GM23338 (cell line): ENCODE measurements at regions not wholly inside any gene's neighbourhood (a gene's known extent, or its start where the extent isn't known, plus 50 kb on each side); places are given as distances from the start of the nearest gene placed in this dataset.

Experiments
- ATAC-seq: fragments of 200-7000 bp; cut with Tn5 transposase; 3 replicates; pipeline ENCODE4 v1.9.1; 2020
- DNase-seq: peaks from one replicate; pipeline ENCODE4 v3.0.0-alpha.2; 2015; ENCODE audit warnings: low spot score
- H2AFZ ChIP-seq: fragments of 200-600 bp; sonication (generic); 2 replicates; pipeline ENCODE4 v1.8.0; 2016; ENCODE audit warnings: antibody characterized with exemption, mild to moderate bottlenecking, moderate library complexity
- H3F3A ChIP-seq: fragments of 200-600 bp; sonication (generic); replicated peaks from 2 replicates; pipeline ENCODE4 v1.8.0; 2017; ENCODE audit warnings: antibody characterized with exemption, mixed run types, low read depth
- H3K27ac ChIP-seq: fragments of 200-600 bp; sonication (generic); 2 replicates; pipeline ENCODE4 v1.6.1; 2016; ENCODE audit warnings: low read depth
- H3K27me3 ChIP-seq: fragments of 200-600 bp; sonication (generic); 2 replicates; pipeline ENCODE4 v1.8.0; 2016; ENCODE audit warnings: mild to moderate bottlenecking, mixed run types, moderate library complexity; ENCODE audit not compliant: insufficient read depth
- H3K36me3 ChIP-seq: fragments of 200-600 bp; sonication (generic); 2 replicates; pipeline ENCODE4 v1.8.0; 2016; ENCODE audit warnings: mild to moderate bottlenecking; ENCODE audit not compliant: insufficient read depth
- H3K4me1 ChIP-seq: fragments of 200-600 bp; sonication (generic); 2 replicates; pipeline ENCODE4 v1.8.0; 2016; ENCODE audit warnings: mild to moderate bottlenecking, moderate library complexity; ENCODE audit not compliant: insufficient read depth
- H3K4me2 ChIP-seq: fragments of 200-600 bp; sonication (generic); 2 replicates; pipeline ENCODE4 v1.7.1; 2017; ENCODE audit warnings: mixed run types
- H3K4me3 ChIP-seq: fragments of 200-600 bp; sonication (generic); 2 replicates; pipeline ENCODE4 v1.6.1; 2016; ENCODE audit warnings: mixed run types
- H3K79me2 ChIP-seq: fragments of 200-600 bp; sonication (generic); replicated peaks from 2 replicates; pipeline ENCODE4 v1.8.0; 2017; ENCODE audit warnings: mild to moderate bottlenecking; ENCODE audit not compliant: insufficient read depth
- H3K9me2 ChIP-seq: fragments of 200-600 bp; sonication (generic); 2 replicates; pipeline ENCODE4 v1.8.0; 2017; ENCODE audit not compliant: insufficient read depth
- H4K20me1 ChIP-seq: fragments of 200-600 bp; sonication (generic); replicated peaks from 2 replicates; pipeline ENCODE4 v1.8.0; 2017; ENCODE audit warnings: mild to moderate bottlenecking; ENCODE audit not compliant: insufficient read depth
- H3K27ac Mint-ChIP-seq: 2 replicates; pipeline ENCODE4 v1.8.0; 2020; ENCODE audit warnings: inconsistent platforms, mild to moderate bottlenecking, moderate library complexity, mixed read lengths
- H3K27me3 Mint-ChIP-seq: 3 replicates; pipeline ENCODE4 v1.8.0; 2022; ENCODE audit warnings: low read depth, mild to moderate bottlenecking, moderate library complexity, mixed read lengths, inconsistent platforms; ENCODE audit not compliant: insufficient read depth, poor library complexity
- H3K36me3 Mint-ChIP-seq: 3 replicates; pipeline ENCODE4 v1.8.0; 2021; ENCODE audit warnings: low read depth, mild to moderate bottlenecking, inconsistent platforms, moderate library complexity, mixed read lengths
- H3K4me1 Mint-ChIP-seq: 3 replicates; pipeline ENCODE4 v1.8.0; 2020; ENCODE audit warnings: mild to moderate bottlenecking, inconsistent platforms, mixed read lengths
- H3K4me3 Mint-ChIP-seq: 3 replicates; pipeline ENCODE4 v1.8.0; 2021; ENCODE audit warnings: moderate library complexity, mild to moderate bottlenecking, inconsistent platforms, mixed read lengths
- H3K9me3 Mint-ChIP-seq: 3 replicates; pipeline ENCODE4 v1.8.0; 2020; ENCODE audit warnings: moderate library complexity, mild to moderate bottlenecking, inconsistent platforms, mixed read lengths
- CREB1 ChIP-seq: fragments of 250-450 bp; sonication (Bioruptor Pico); IDR thresholded peaks from 2 replicates; pipeline ENCODE4 v1.5.0; 2020; ENCODE audit warnings: low read depth, mild to moderate bottlenecking, moderate library complexity
- CTCF ChIP-seq, 2 experiments: fragments of 200-600 bp in 1 of 2; sonication (generic) in 1 of 2; conservative IDR thresholded peaks; 2 replicates each; pipeline versions ENCODE4 v1.5.1 to v1.6.1; 2016 to 2017; ENCODE audit warnings: antibody characterized with exemption in 2 of 2, low read depth in 2 of 2, mild to moderate bottlenecking in 2 of 2, moderate library complexity in 1 of 2
- ETS1 ChIP-seq: IDR thresholded peaks from 2 replicates; pipeline ENCODE4 v1.6.1; 2016; ENCODE audit warnings: antibody characterized with exemption
- EZH2 ChIP-seq: fragments of 200-600 bp; sonication (generic); IDR thresholded peaks from one replicate; pipeline ENCODE4 v1.8.0; 2017; ENCODE audit warnings: antibody characterized with exemption, mild to moderate bottlenecking, low read depth; ENCODE audit not compliant: unreplicated experiment
- EZH2phosphoT487 ChIP-seq: fragments of 200-600 bp; sonication (generic); IDR thresholded peaks from one replicate; pipeline ENCODE4 v1.8.1; 2018; ENCODE audit warnings: antibody characterized with exemption; ENCODE audit not compliant: unreplicated experiment
- JUNB ChIP-seq: IDR thresholded peaks from one replicate; pipeline ENCODE4 v1.6.1; 2016; ENCODE audit warnings: antibody characterized with exemption; ENCODE audit not compliant: unreplicated experiment
- NANOG ChIP-seq: IDR thresholded peaks from 2 replicates; pipeline ENCODE4 v1.6.1; 2016; ENCODE audit warnings: antibody characterized with exemption, borderline replicate concordance
- POLR2AphosphoS5 ChIP-seq: IDR thresholded peaks from 2 replicates; pipeline ENCODE4 v1.6.1; 2016; ENCODE audit warnings: antibody characterized with exemption, low read depth
- REST ChIP-seq: IDR thresholded peaks from one replicate; pipeline ENCODE4 v1.6.1; 2018; ENCODE audit warnings: antibody characterized with exemption; ENCODE audit not compliant: unreplicated experiment
- STAT1 ChIP-seq: IDR thresholded peaks from one replicate; pipeline ENCODE4 v1.6.1; 2016; ENCODE audit warnings: antibody characterized with exemption; ENCODE audit not compliant: unreplicated experiment
- ZNF114 ChIP-seq: fragments of 250-450 bp; sonication (Bioruptor Pico); IDR thresholded peaks from 2 replicates; pipeline ENCODE4 v1.5.0; 2020; ENCODE audit warnings: mild to moderate bottlenecking, moderate library complexity
- ZNF331 ChIP-seq: fragments of 250-450 bp; sonication (Bioruptor Pico); IDR thresholded peaks from 2 replicates; pipeline ENCODE4 v1.5.0; 2020; ENCODE audit warnings: low read depth, mild to moderate bottlenecking, moderate library complexity
- ZNF462 ChIP-seq: fragments of 250-450 bp; sonication (Bioruptor Pico); IDR thresholded peaks from 2 replicates; pipeline ENCODE4 v1.5.0; 2020; ENCODE audit warnings: mild to moderate bottlenecking, moderate library complexity

GRCh38 chrX:16435399-16435986 is 214.5 kb upstream of the S100G start:
- no peak for DNase-seq
- Mint-ChIP-seq H3K4me3 (no peak overlapping the region), H3K9me3 (no peaks in the 10 kb centered on the region; the same call in 2 of the 3 replicates), H3K4me1 (peaks cover 6% of the 10 kb centered on the region), H3K27me3 (no peaks in the 10 kb centered on the region), H3K27ac (no peak overlapping the region), H3K36me3 (0 out of 3 replicates have a peak, but pooled peaks cover 2% of the 10 kb centered on the region)
- no peak overlapping the region for H3K27ac ChIP-seq
- H3K9me2 ChIP-seq, result no peaks in the 10 kb centered on the region
- no peak overlapping the region for H2AFZ ChIP-seq
- no peak overlapping the region for H3K4me3 ChIP-seq
- ATAC-seq, result no peak
- no peaks in the 10 kb centered on the region for H3K36me3 ChIP-seq
- no peaks in the 10 kb centered on the region for H3K27me3 ChIP-seq
- no peaks in the 10 kb centered on the region for H4K20me1 ChIP-seq
- H3K4me1 ChIP-seq, result no peaks in the 10 kb centered on the region
- TF ChIP-seq ZNF331 (CRISPR knock-in tag) (no peak), ZNF114 (CRISPR knock-in tag) (no peak), STAT1 (no peak), REST (no peak), POLR2AphosphoS5 (no peak), ETS1 (no peak), CTCF (conservative IDR thresholded peaks at IDR 0.05; ENCODE audit: low read depth in 2 of 2) (no peak), ZNF462 (CRISPR knock-in tag) (no peak), EZH2 (no peak), NANOG (no peak), CREB1 (no peak), EZH2phosphoT487 (no peak), JUNB (no peak)
- H3F3A ChIP-seq, result no peaks in the 10 kb centered on the region
- no peaks in the 10 kb centered on the region for H3K79me2 ChIP-seq
- H3K4me2 ChIP-seq, result no peak overlapping the region
